ENCODE measurements at regions not wholly inside any gene's neighbourhood (a gene's known extent, or its start where the extent isn't known, plus 50 kb on each side); places are given as distances from the start of the nearest gene placed in this dataset.

DNA sequence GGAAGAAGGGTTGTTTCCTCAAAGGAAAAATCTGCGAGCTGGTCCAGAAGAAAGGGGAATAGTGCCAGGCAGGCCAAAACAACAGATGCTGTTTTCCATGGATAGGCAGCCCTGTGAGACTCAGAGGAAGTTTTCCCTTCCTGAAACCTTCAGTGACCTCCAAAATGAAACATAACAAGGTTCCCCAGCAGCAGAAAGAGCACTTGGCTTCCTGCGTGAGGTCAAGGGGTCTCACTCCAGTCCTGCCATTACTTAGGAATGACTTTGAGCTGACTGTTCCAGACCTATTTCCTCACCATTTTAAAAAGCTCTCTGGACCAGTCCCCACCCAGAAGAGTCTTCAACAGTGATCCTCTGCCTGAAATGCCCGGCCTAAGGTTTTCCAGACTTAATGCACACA is 104.6 kb upstream of the IPO5 start:
- intact Hi-C loops (cut with DNase I): no loop called here
- 54 to 74% (median 65%) methylated on average over 3 of the region's 3 CpGs for WGBS, 3 donors
- TF ChIP-seq POLR2A (IDR thresholded peaks at IDR 0.05) (no peak), EP300 (IDR thresholded peaks at IDR 0.05) (no peak)
- TF ChIP-seq, protein P1, sequence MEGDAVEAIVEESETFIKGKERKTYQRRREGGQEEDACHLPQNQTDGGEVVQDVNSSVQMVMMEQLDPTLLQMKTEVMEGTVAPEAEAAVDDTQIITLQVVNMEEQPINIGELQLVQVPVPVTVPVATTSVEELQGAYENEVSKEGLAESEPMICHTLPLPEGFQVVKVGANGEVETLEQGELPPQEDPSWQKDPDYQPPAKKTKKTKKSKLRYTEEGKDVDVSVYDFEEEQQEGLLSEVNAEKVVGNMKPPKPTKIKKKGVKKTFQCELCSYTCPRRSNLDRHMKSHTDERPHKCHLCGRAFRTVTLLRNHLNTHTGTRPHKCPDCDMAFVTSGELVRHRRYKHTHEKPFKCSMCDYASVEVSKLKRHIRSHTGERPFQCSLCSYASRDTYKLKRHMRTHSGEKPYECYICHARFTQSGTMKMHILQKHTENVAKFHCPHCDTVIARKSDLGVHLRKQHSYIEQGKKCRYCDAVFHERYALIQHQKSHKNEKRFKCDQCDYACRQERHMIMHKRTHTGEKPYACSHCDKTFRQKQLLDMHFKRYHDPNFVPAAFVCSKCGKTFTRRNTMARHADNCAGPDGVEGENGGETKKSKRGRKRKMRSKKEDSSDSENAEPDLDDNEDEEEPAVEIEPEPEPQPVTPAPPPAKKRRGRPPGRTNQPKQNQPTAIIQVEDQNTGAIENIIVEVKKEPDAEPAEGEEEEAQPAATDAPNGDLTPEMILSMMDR (IDR thresholded peaks at IDR 0.05): no peak

DNA sequence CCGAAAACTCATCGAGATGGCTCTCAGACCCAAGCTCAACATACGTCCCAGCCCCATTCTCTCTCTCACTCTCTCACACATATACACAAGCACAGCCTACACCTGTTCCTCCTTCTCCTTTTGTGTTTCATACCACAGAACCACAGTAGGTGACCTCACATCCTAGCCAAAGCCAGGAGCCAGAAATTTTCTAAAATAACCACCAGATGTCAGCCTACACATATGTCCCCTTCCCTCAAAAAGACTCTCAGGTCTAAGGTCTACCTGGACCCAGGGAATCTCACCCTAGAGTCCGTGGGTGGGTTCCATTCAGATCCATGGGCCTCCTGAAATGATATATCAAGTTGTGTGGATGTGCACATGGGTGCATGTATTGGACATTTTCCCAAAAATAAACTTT is 104.2 kb upstream of the IPO5 start:
- Histone ChIP-seq H3K4me1 (ENCODE audit: insufficient read depth) (no peaks in the 10 kb centered on the region), H3K27ac (no peak overlapping the region), H3K4me3 (no peak overlapping the region), H3K27me3 (no peaks in the 10 kb centered on the region), H3K36me3 (no peaks in the 10 kb centered on the region), H3K9me3 (no peaks in the 10 kb centered on the region)
- no peak for DNase-seq
- 56 to 70% (median 67%) methylated on average over 4 of the region's 4 CpGs for WGBS, 3 donors
- TF ChIP-seq, protein P1 (IDR thresholded peaks at IDR 0.05): no peak
- TF ChIP-seq EP300 (IDR thresholded peaks at IDR 0.05) (no peak), POLR2A (IDR thresholded peaks at IDR 0.05) (no peak)
- intact Hi-C loops (cut with DNase I): no loop called here

More for the DNA sequence above, 104.6 kb upstream of the IPO5 start:
- Histone ChIP-seq H3K4me1 (ENCODE audit: insufficient read depth) (no peaks in the 10 kb centered on the region), H3K27me3 (no peaks in the 10 kb centered on the region), H3K36me3 (no peaks in the 10 kb centered on the region), H3K9me3 (no peaks in the 10 kb centered on the region), H3K27ac (no peak overlapping the region), H3K4me3 (no peak overlapping the region)
- no peak for DNase-seq

DNA sequence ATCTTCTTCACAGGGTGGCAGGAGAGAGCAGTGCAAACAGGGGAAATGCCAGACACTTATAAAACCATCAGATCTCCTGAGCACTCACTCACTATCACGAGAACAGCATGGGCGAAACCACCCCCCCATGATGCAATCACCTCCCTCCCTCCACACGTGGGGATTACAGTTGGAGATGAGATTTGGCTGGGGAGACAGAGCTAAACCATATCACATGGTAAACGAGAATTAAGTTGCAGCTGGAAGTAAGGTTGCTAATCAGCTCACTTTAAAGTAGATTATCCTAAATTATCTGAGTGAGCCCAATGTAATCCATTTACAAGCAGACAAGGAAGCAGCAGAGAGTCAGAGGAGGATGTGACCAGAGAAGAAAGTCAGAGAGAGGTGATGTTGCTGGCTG is 102.2 kb upstream of the IPO5 start:
- 47 to 62% (median 51%) methylated on average over 4 of the region's 4 CpGs for WGBS, 3 donors
- Histone ChIP-seq H3K27me3 (no peaks in the 10 kb centered on the region), H3K27ac (no peak overlapping the region), H3K4me1 (ENCODE audit: insufficient read depth) (peaks cover 3% of the 10 kb centered on the region), H3K36me3 (no peaks in the 10 kb centered on the region), H3K9me3 (no peaks in the 10 kb centered on the region), H3K4me3 (no peak overlapping the region)
- no peak for DNase-seq
- intact Hi-C loops (cut with DNase I): loop anchor here in 2 of 4 donors (10.0 kb wide), 2 partner anchors 544 to 824 kb away; no protein-coding TSS in a partner anchor
- TF ChIP-seq EP300 (IDR thresholded peaks at IDR 0.05): no peak
- TF ChIP-seq POLR2A (IDR thresholded peaks at IDR 0.05): no peak
- TF ChIP-seq, protein P1 (IDR thresholded peaks at IDR 0.05): no peak

DNA sequence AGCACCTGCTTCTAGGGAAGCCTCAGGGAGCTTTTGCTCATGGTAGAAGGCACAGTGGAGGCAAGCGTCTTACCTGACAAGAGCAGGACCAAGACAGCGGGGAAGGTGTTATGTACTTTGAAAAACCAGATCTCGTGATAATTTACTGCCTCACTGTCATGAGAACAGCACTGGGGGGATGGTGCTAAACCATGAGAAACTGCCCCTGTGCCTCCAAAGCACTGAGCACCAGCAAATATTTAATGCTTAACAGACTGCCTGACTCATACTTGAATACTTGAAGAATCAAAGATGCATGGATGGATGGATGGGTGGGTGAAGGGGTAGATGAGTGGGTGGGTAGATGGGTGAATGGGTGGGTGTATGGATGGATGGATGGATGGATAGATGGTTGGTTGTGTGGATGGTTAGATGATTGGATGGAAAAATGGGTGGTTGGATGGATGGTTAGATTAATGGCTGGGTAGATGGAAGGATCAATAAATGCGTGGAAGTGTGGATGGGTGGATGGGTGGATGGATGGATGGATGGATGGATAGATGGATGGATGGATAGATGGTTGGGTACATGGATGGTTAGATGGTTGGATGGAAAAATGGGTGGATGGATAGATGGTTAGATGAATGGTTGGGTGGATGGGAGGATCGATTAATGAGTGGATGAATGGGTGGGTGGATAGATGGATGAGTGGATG is 101.1 kb upstream of the IPO5 start:
- Histone ChIP-seq H3K4me3 (no peak overlapping the region), H3K27me3 (no peaks in the 10 kb centered on the region), H3K9me3 (no peaks in the 10 kb centered on the region), H3K4me1 (ENCODE audit: insufficient read depth) (peaks cover 3% of the 10 kb centered on the region), H3K36me3 (no peaks in the 10 kb centered on the region), H3K27ac (no peak overlapping the region)
- WGBS, 3 donors: 73 to 80% (median 79%) methylated on average over 5 of the region's 5 CpGs
- intact Hi-C loops (cut with DNase I): loop anchor here in 2 of 4 donors (10.0 kb wide), 2 partner anchors 542 to 822 kb away; no protein-coding TSS in a partner anchor
- TF ChIP-seq POLR2A (IDR thresholded peaks at IDR 0.05) (no peak), EP300 (IDR thresholded peaks at IDR 0.05) (no peak)
- TF ChIP-seq, protein P1 (IDR thresholded peaks at IDR 0.05): no peak
- DNase-seq: no peak
